NCI-H187 (cell line): ENCODE measurements at regions not wholly inside any gene's neighbourhood (a gene's known extent, or its start where the extent isn't known, plus 50 kb on each side); places are given as distances from the start of the nearest gene placed in this dataset.
"Not testable (repeated sequence)": the region's sequence is repeated elsewhere in the genome, so short reads cannot be mapped to it uniquely, and the experiment has no call there.

Experiments
- DNase-seq, 2 experiments: peaks; one replicate each; lab custom pipeline; 2025; lab: John Stamatoyannopoulos, UW

GRCh38 chr5:109575506-109575905 lies 114.2 kb upstream of the MAN2A1 start:
- no peak for DNase-seq

GRCh38 chr5:109574985-109575384 lies 114.7 kb upstream of the MAN2A1 start:
- DNase-seq: no peak

- no peak for DNase-seq
These were observed 116.0 kb upstream of the MAN2A1 start for GRCh38 chr5:109573766-109574165.

GRCh38 chr5:109573256-109573655 lies 116.5 kb upstream of the MAN2A1 start:
- DNase-seq: no peak

- DNase-seq: no peak
These were observed 117.9 kb upstream of the MAN2A1 start for GRCh38 chr5:109571785-109572184.

- DNase-seq: no peak
These were observed 119.3 kb upstream of the MAN2A1 start for GRCh38 chr5:109570362-109570874.

GRCh38 chr5:109567374-109568044 lies 122.2 kb upstream of the MAN2A1 start:
- no peak for DNase-seq

- no peak for DNase-seq
These were observed 123.4 kb upstream of the MAN2A1 start for GRCh38 chr5:109566361-109566760.

GRCh38 chr5:109563739-109564138 lies 126.0 kb upstream of the MAN2A1 start:
- DNase-seq: no peak

- DNase-seq: no peak
These were observed 126.5 kb upstream of the MAN2A1 start for GRCh38 chr5:109563189-109563588.

- no peak for DNase-seq
These were observed 127.3 kb upstream of the MAN2A1 start for GRCh38 chr5:109562441-109562840.

- no peak for DNase-seq
These were observed 128.3 kb upstream of the MAN2A1 start for GRCh38 chr5:109561447-109561846.

GRCh38 chr5:109560554-109560953 lies 129.2 kb upstream of the MAN2A1 start:
- DNase-seq: no peak

- DNase-seq: no peak
These were observed 130.8 kb upstream of the MAN2A1 start for GRCh38 chr5:109558952-109559351.

GRCh38 chr5:109558364-109558763 lies 131.4 kb upstream of the MAN2A1 start:
- no peak for DNase-seq

- no peak for DNase-seq
These were observed 135.9 kb upstream of the MAN2A1 start for GRCh38 chr5:109553846-109554245.

- DNase-seq: not testable (repeated sequence)
These were observed 138.5 kb upstream of the MAN2A1 start for GRCh38 chr5:109551234-109551633.

GRCh38 chr5:109550077-109550476 lies 139.7 kb upstream of the MAN2A1 start:
- DNase-seq: no peak

- DNase-seq: no peak
These were observed 136.7 kb upstream of the PJA2 start for GRCh38 chr5:109546461-109546860.

GRCh38 chr5:109544873-109545272 lies 135.1 kb upstream of the PJA2 start:
- DNase-seq: not testable (repeated sequence)

GRCh38 chr5:109538692-109539091 lies 128.9 kb upstream of the PJA2 start:
- DNase-seq: not testable (repeated sequence)

GRCh38 chr5:109535090-109535489 lies 125.3 kb upstream of the PJA2 start:
- DNase-seq: not testable (repeated sequence)

GRCh38 chr5:109533751-109534272 lies 124.0 kb upstream of the PJA2 start:
- no peak for DNase-seq
